Esophagus squamous epithelium (tissue), 4 donors: ENCODE measurements at regions not wholly inside any gene's neighbourhood (a gene's known extent, or its start where the extent isn't known, plus 50 kb on each side); places are given as distances from the start of the nearest gene placed in this dataset.

ENCODE experiments used
- CTCF ChIP-seq, 6 experiments: fragments of 450-650 bp in 4 of 6; fragments of 200-600 bp in 2 of 6; sonication (generic) in 2 of 6; IDR thresholded peaks; one replicate each; pipeline ENCODE4 v1.5.1; 2016 to 2019; ENCODE audit warnings: antibody characterized with exemption in 6 of 6, mild to moderate bottlenecking in 4 of 6, moderate library complexity in 4 of 6
- POLR2A ChIP-seq, 4 donors: fragments of 450-650 bp; IDR thresholded peaks; one replicate each; pipeline ENCODE4 v1.6.1; 2017; ENCODE audit warnings: antibody characterized with exemption in 4 of 4, mild to moderate bottlenecking in 4 of 4, moderate library complexity in 3 of 4

- TF ChIP-seq CTCF (IDR thresholded peaks at IDR 0.05), result no peak
- no peak for TF ChIP-seq POLR2A (IDR thresholded peaks at IDR 0.05)
These were observed 614.8 kb upstream of the TECRL start for GRCh38 chr4:65023883-65024670.
